ENCODE measurements at regions not wholly inside any gene's neighbourhood (a gene's known extent, or its start where the extent isn't known, plus 50 kb on each side); places are given as distances from the start of the nearest gene placed in this dataset.

DNA sequence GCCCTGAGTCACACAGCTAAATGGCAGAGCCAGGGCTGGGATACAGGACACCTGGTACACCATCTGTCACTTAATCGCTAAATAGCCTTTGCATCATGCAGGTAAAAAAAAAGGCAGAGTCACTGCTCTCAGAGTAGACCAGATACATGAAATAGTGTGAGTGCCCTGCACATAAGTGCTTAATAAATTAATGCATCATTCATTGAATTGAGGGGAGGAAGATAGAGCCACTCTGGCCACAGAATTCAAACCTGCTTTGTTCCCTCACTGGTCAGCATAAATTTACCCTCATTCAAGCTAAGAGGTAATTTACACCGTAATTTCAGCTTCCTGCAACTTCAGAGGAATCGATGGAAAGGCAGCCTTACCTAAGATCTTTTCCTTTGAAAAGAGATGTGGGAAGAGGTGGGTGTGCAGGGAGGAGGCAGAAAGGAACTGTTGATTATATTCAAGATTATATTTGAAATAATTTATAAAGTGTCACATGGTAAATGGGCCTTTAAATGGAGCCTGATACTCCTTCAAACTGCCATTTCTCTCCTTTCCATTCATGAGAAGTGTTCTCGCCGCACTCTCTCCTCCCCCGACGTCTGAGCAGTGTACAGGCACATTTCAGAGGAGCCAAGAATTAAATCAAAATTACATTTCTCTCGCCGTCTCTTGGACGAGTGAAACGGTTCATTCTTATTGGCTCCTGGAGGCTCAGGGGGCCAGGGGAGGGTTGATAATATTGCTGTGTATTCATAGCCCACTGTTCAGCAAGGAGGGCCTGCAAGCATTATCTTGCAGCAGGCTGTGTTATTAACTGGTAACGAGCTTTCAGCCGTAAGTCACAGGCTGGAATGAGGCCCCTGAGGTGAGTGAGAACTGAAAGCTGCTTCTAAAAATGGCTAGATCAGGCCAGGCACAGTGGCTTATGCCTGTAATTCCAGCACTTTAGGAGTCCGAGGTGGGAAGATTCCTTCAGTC lies 52.2 kb upstream of the HMGXB4 start:
- TF ChIP-seq, protein P1, sequence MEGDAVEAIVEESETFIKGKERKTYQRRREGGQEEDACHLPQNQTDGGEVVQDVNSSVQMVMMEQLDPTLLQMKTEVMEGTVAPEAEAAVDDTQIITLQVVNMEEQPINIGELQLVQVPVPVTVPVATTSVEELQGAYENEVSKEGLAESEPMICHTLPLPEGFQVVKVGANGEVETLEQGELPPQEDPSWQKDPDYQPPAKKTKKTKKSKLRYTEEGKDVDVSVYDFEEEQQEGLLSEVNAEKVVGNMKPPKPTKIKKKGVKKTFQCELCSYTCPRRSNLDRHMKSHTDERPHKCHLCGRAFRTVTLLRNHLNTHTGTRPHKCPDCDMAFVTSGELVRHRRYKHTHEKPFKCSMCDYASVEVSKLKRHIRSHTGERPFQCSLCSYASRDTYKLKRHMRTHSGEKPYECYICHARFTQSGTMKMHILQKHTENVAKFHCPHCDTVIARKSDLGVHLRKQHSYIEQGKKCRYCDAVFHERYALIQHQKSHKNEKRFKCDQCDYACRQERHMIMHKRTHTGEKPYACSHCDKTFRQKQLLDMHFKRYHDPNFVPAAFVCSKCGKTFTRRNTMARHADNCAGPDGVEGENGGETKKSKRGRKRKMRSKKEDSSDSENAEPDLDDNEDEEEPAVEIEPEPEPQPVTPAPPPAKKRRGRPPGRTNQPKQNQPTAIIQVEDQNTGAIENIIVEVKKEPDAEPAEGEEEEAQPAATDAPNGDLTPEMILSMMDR (IDR thresholded peaks at IDR 0.05; ENCODE audit: borderline replicate concordance, insufficient read depth, low read depth, low read length), result no peak
- no peak overlapping the region for H3K4me3 ChIP-seq (ENCODE audit: low read depth, low read length)

DNA sequence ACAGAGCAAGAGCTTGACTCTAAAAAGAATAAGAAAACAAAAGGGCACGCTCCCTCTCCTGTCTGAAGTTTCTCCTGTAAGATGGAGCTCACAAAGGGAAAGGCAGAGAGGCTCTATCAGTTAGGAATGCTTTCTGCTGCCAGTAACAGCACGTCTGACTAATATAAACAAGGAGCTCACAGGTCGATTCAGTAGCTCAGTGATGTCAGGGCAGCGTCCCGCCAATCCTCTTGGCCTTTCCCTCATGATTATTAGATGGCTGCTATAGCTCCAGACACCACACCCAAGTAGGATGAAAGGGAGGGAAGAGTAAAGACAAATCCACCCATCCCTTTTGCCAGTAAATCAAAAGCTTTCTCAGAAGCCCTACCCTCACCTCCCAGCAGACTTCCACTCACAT lies 51.3 kb upstream of the HMGXB4 start:
- H3K4me3 ChIP-seq (ENCODE audit: low read depth, low read length), result no peak overlapping the region
- TF ChIP-seq, protein P1 (IDR thresholded peaks at IDR 0.05; ENCODE audit: borderline replicate concordance, insufficient read depth, low read depth, low read length), result no peak

DNA sequence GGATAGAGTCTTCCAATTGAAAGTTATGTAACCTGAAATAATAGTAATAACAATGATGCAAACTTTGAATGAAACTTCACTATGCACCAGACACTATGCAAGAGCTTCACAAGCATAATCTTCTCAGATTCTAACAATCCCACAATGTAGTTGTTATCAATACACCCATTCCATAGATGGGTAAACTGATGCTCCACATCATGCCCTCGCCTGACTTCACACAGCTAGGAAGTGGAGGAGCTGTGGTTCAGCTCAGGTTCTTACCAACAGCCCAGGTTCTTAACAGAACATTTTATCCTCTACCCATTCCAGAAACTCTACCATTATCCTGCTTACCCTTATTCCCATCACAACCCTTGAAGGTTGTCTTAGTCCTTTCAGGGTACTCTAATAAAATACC lies 50.4 kb upstream of the HMGXB4 start:
- no peak overlapping the region for H3K4me3 ChIP-seq (ENCODE audit: low read depth, low read length)
- TF ChIP-seq, protein P1 (IDR thresholded peaks at IDR 0.05; ENCODE audit: borderline replicate concordance, insufficient read depth, low read depth, low read length), result no peak
